Cardiac muscle cell (in vitro differentiated cells and primary cell): ENCODE measurements at regions not wholly inside any gene's neighbourhood (a gene's known extent, or its start where the extent isn't known, plus 50 kb on each side); places are given as distances from the start of the nearest gene placed in this dataset.

Source experiments
- DNase-seq, 2 donors: peaks; one replicate each; pipeline versions ENCODE4 v3.0.0 to v3.0.0-alpha.2; 2010 to 2017; ENCODE audit warnings: low read depth in 1 of 2, low spot score in 1 of 2
- H3K27ac ChIP-seq: fragments of 200-600 bp; sonication (generic); 2 replicates; pipeline ENCODE4 v1.5.1; 2016
- H3K27me3 ChIP-seq: fragments of 200-600 bp; sonication (generic); 2 replicates; pipeline ENCODE4 v1.6.0; 2016; ENCODE audit warnings: control low read depth
- H3K36me3 ChIP-seq: fragments of 200-600 bp; sonication (generic); 2 replicates; pipeline ENCODE4 v1.5.1; 2016; ENCODE audit warnings: control low read depth
- H3K4me1 ChIP-seq: fragments of 200-600 bp; sonication (generic); 2 replicates; pipeline ENCODE4 v1.8.1; 2017; ENCODE audit warnings: low read depth, mild to moderate bottlenecking, mixed run types
- H3K4me3 ChIP-seq: fragments of 200-600 bp; sonication (generic); 2 replicates; pipeline ENCODE4 v1.5.1; 2016; ENCODE audit warnings: mild to moderate bottlenecking
- H3K9me3 ChIP-seq: fragments of 200-600 bp; sonication (generic); 2 replicates; pipeline ENCODE4 v1.5.1; 2017; ENCODE audit warnings: low read depth, mild to moderate bottlenecking, control low read depth
- CTCF ChIP-seq: IDR thresholded peaks from 2 replicates; pipeline ENCODE4 v1.5.1; 2012; ENCODE audit warnings: low read depth, mild to moderate bottlenecking, low read length

- Histone ChIP-seq H3K27ac (no peak overlapping the region), H3K36me3 (no peaks in the 10 kb centered on the region), H3K4me1 (no peaks in the 10 kb centered on the region), H3K27me3 (no peaks in the 10 kb centered on the region), H3K4me3 (no peak overlapping the region), H3K9me3 (no peaks in the 10 kb centered on the region)
- DNase-seq = no peak
- no peak for TF ChIP-seq CTCF
Observed at GRCh38 chr14:104374718-104375080, 204.9 kb upstream of the C14orf180 start.

GRCh38 chr14:104375551-104376201, 203.9 kb upstream of the C14orf180 start:
- H3K4me1 ChIP-seq = no peaks in the 10 kb centered on the region
- H3K27ac ChIP-seq = no peak overlapping the region
- no peaks in the 10 kb centered on the region for H3K9me3 ChIP-seq
- H3K4me3 ChIP-seq = no peak overlapping the region
- no peak for TF ChIP-seq CTCF
- H3K36me3 ChIP-seq = no peaks in the 10 kb centered on the region
- H3K27me3 ChIP-seq = no peaks in the 10 kb centered on the region
- DNase-seq = no peak

GRCh38 chr14:104376202-104377140, 203.1 kb upstream of the C14orf180 start:
- Histone ChIP-seq H3K9me3 (no peaks in the 10 kb centered on the region), H3K36me3 (no peaks in the 10 kb centered on the region), H3K27me3 (no peaks in the 10 kb centered on the region), H3K4me3 (no peak overlapping the region), H3K27ac (no peak overlapping the region), H3K4me1 (no peaks in the 10 kb centered on the region)
- TF ChIP-seq CTCF = no peak
- DNase-seq = no peak

GRCh38 chr14:104377256-104377655, 202.3 kb upstream of the C14orf180 start:
- H3K4me3 ChIP-seq = no peak overlapping the region
- H3K4me1 ChIP-seq = no peaks in the 10 kb centered on the region
- TF ChIP-seq CTCF = no peak
- no peak overlapping the region for H3K27ac ChIP-seq
- H3K36me3 ChIP-seq = no peaks in the 10 kb centered on the region
- no peaks in the 10 kb centered on the region for H3K9me3 ChIP-seq
- no peaks in the 10 kb centered on the region for H3K27me3 ChIP-seq
- DNase-seq = no peak

GRCh38 chr14:104378698-104379113, 200.9 kb upstream of the C14orf180 start:
- no peaks in the 10 kb centered on the region for H3K27me3 ChIP-seq
- no peak for DNase-seq
- no peak overlapping the region for H3K4me3 ChIP-seq
- no peak overlapping the region for H3K27ac ChIP-seq
- peaks cover under 1% of the 10 kb centered on the region for H3K4me1 ChIP-seq
- H3K9me3 ChIP-seq = no peaks in the 10 kb centered on the region
- no peak for TF ChIP-seq CTCF
- no peaks in the 10 kb centered on the region for H3K36me3 ChIP-seq
